Suprapubic skin (tissue), 3 donors: ENCODE measurements at regions not wholly inside any gene's neighbourhood (a gene's known extent, or its start where the extent isn't known, plus 50 kb on each side); places are given as distances from the start of the nearest gene placed in this dataset.

Experiments used
- CTCF ChIP-seq, 2 donors: fragments of 200-600 bp in 1 of 2; fragments of 450-650 bp in 1 of 2; sonication (generic) in 1 of 2; IDR thresholded peaks; one replicate each; pipeline ENCODE4 v1.5.1; 2016 to 2019; ENCODE audit warnings: antibody characterized with exemption in 2 of 2, mild to moderate bottlenecking in 1 of 2, moderate library complexity in 1 of 2
- POLR2AphosphoS5 ChIP-seq, 3 donors: sonication (generic); formaldehyde crosslinking; IDR thresholded peaks; one replicate each; pipeline ENCODE4 v1.6.1; 2017; ENCODE audit warnings: antibody characterized with exemption in 3 of 3

GRCh38 chr2:121038431-121038830, 246.6 kb downstream of the TFCP2L1 start:
- no peak for TF ChIP-seq CTCF (IDR thresholded peaks at IDR 0.05)
- TF ChIP-seq POLR2AphosphoS5 (IDR thresholded peaks at IDR 0.05), result no peak
